ENCODE measurements at regions not wholly inside any gene's neighbourhood (a gene's known extent, or its start where the extent isn't known, plus 50 kb on each side); places are given as distances from the start of the nearest gene placed in this dataset.

- no peak for TF ChIP-seq PHF8 (conservative IDR thresholded peaks at IDR 0.05; ENCODE audit: low read depth, low read length)
- no peak for TF ChIP-seq KDM1A (IDR thresholded peaks at IDR 0.05; ENCODE audit: borderline replicate concordance, low read length)
- TF ChIP-seq CTCF (IDR thresholded peaks at IDR 0.05; ENCODE audit: control extremely low read depth in 1 of 3, insufficient read depth in 1 of 3, low read depth in 1 of 3, low read length in 3 of 3): no peak
- TF ChIP-seq USF2 (IDR thresholded peaks at IDR 0.05; ENCODE audit: low read length): no peak
- TF ChIP-seq SRF (IDR thresholded peaks at IDR 0.05; ENCODE audit: low read depth, low read length): no peak
- no peak for TF ChIP-seq RBBP5 (IDR thresholded peaks at IDR 0.05; ENCODE audit: borderline replicate concordance, low read depth, low read length)
- no peak for TF ChIP-seq MAX (IDR thresholded peaks at IDR 0.05)
- TF ChIP-seq SP2 (IDR thresholded peaks at IDR 0.05; ENCODE audit: low read length): no peak
- no peak for TF ChIP-seq EP300 (IDR thresholded peaks at IDR 0.05; ENCODE audit: borderline replicate concordance in 1 of 2, low read depth in 2 of 2, low read length in 2 of 2)
- no peak for TF ChIP-seq TCF12 (IDR thresholded peaks at IDR 0.05; ENCODE audit: low read depth, low read length)
- no peak for TF ChIP-seq TEAD4 (IDR thresholded peaks at IDR 0.05; ENCODE audit: low read depth, low read length)
Observed at GRCh38 chr3:95615592-95616310, 1198.6 kb upstream of the EPHA6 start.

All from H1 (cell line).